ENCODE measurements at regions not wholly inside any gene's neighbourhood (a gene's known extent, or its start where the extent isn't known, plus 50 kb on each side); places are given as distances from the start of the nearest gene placed in this dataset.
A peak's percentile ranks its signal among the peaks of the same experiment; 100 is the strongest.

DNA sequence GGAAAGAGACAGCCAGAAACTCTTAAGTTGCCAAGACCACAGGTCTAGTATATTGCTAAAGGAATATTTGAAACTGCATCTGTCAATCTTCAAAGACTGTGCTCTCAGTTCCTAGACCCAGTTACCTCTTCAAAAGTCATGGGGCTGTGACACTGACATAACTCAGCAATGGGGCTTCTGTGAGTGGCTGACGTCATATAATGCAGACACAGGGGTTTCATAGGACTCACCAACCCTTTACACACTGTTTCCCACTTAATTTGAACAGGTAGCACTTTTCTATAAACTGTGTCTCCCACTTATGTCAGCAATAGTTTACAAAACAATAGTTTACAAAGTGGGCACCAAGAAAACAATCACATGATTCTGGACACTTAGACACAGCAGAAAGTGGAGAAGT lies 158.4 kb downstream of the GALC start:
- Histone ChIP-seq H3K27ac (replicated peaks) (no peak overlapping the region), H3K4me1 (peaks cover 5% of the 10 kb centered on the region), H3K4me3 (no peak overlapping the region), H3K36me3 (no peaks in the 10 kb centered on the region), H3K27me3 (ENCODE audit: low read depth) (no peaks in the 10 kb centered on the region), H3K9me3 (replicated peaks) (no peaks in the 10 kb centered on the region)
- intact Hi-C loops (cut with micrococcal nuclease): no loop called here
- TF ChIP-seq, protein P1, sequence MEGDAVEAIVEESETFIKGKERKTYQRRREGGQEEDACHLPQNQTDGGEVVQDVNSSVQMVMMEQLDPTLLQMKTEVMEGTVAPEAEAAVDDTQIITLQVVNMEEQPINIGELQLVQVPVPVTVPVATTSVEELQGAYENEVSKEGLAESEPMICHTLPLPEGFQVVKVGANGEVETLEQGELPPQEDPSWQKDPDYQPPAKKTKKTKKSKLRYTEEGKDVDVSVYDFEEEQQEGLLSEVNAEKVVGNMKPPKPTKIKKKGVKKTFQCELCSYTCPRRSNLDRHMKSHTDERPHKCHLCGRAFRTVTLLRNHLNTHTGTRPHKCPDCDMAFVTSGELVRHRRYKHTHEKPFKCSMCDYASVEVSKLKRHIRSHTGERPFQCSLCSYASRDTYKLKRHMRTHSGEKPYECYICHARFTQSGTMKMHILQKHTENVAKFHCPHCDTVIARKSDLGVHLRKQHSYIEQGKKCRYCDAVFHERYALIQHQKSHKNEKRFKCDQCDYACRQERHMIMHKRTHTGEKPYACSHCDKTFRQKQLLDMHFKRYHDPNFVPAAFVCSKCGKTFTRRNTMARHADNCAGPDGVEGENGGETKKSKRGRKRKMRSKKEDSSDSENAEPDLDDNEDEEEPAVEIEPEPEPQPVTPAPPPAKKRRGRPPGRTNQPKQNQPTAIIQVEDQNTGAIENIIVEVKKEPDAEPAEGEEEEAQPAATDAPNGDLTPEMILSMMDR (IDR thresholded peaks at IDR 0.05; ENCODE audit: borderline replicate concordance): no peak
- DNase-seq: no peak

DNA sequence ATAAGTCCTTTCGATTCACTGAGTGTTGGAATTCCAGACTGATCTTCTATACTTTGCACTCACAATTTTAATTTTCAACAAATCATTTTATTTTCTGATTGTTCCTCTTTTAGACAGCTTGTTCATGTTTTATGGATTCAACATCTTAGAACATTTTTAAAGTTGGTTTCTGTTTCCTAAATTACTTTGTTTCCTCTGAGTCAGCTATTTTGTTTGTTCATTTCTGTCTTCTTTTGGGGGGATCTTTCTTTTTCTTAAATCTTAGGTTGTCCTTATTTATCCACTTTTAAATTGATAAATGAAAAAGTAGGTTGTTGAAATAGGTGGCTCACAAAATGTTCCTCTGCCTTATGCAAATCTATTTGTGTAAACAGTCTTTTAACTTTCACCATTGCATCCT lies 160.0 kb downstream of the GALC start:
- H3K9me3 ChIP-seq (replicated peaks): no peaks in the 10 kb centered on the region
- intact Hi-C loops (cut with micrococcal nuclease): no loop called here
- DNase-seq: no peak
- H3K4me3 ChIP-seq: no peak overlapping the region
- H3K27ac ChIP-seq (replicated peaks): no peak overlapping the region
- TF ChIP-seq, protein P1 (IDR thresholded peaks at IDR 0.05; ENCODE audit: borderline replicate concordance): no peak
- H3K4me1 ChIP-seq: peaks cover 5% of the 10 kb centered on the region
- no peaks in the 10 kb centered on the region for H3K27me3 ChIP-seq (ENCODE audit: low read depth)
- H3K36me3 ChIP-seq: no peaks in the 10 kb centered on the region

DNA sequence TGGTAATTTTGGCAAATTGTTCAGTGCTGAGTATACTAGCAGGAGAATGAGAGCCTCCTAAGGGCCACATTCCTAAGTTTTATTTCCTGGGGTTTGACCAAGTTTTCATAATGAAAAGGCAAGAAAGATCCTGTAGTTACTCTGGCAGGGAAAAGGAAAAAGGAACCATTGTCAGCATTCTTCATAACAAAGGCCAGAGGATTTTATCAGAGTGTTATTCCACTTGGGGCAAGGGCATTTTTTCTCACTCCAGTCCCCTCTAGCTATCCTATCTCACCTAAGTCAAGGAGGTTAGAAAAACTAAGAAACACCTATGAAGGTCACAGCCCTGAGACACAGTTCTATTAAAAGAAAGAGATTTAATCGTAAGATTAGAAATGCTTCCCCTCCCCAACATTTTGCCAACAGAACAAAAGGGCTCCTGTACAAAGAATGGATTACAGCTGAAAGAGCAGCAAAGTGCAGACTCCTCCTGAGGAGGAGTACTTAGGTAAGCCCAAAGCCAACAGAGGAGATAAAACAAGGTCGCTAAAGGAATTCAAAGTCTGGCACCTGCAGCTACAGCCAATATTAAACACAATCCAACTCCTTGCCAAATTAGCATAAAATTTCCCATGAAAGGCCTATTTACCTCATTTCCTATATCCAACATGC lies 162.4 kb downstream of the GALC start:
- DNase-seq: no peak
- no peaks in the 10 kb centered on the region for H3K36me3 ChIP-seq
- intact Hi-C loops (cut with micrococcal nuclease): no loop called here
- peaks cover 5% of the 10 kb centered on the region for H3K4me1 ChIP-seq
- H3K4me3 ChIP-seq: no peak overlapping the region
- H3K9me3 ChIP-seq (replicated peaks): no peaks in the 10 kb centered on the region
- peak overlapping the region; percentile 52 for H3K27ac ChIP-seq (replicated peaks)
- H3K27me3 ChIP-seq (ENCODE audit: low read depth): no peaks in the 10 kb centered on the region
- TF ChIP-seq, protein P1 (IDR thresholded peaks at IDR 0.05; ENCODE audit: borderline replicate concordance): no peak

GRCh38 chr14:87829543-87829942 lies 163.4 kb downstream of the GALC start:
- Histone ChIP-seq H3K36me3 (no peaks in the 10 kb centered on the region), H3K4me3 (no peak overlapping the region), H3K4me1 (peaks cover 5% of the 10 kb centered on the region), H3K9me3 (replicated peaks) (no peaks in the 10 kb centered on the region), H3K27ac (replicated peaks) (peak overlapping the region; percentile 52), H3K27me3 (ENCODE audit: low read depth) (no peaks in the 10 kb centered on the region)
- DNase-seq: no peak
- TF ChIP-seq, protein P1 (IDR thresholded peaks at IDR 0.05; ENCODE audit: borderline replicate concordance): no peak
- intact Hi-C loops (cut with micrococcal nuclease): no loop called here

- Histone ChIP-seq H3K27me3 (ENCODE audit: low read depth) (no peaks in the 10 kb centered on the region), H3K4me3 (no peak overlapping the region), H3K9me3 (replicated peaks) (peaks cover 4% of the 10 kb centered on the region), H3K4me1 (no peaks in the 10 kb centered on the region), H3K27ac (replicated peaks) (no peak overlapping the region), H3K36me3 (no peaks in the 10 kb centered on the region)
- DNase-seq: no peak
- intact Hi-C loops (cut with micrococcal nuclease): no loop called here
- TF ChIP-seq, protein P1 (IDR thresholded peaks at IDR 0.05; ENCODE audit: borderline replicate concordance): no peak
Measured at GRCh38 chr14:87824266-87824665, 168.7 kb downstream of the GALC start.
